ENCODE measurements at regions not wholly inside any gene's neighbourhood (a gene's known extent, or its start where the extent isn't known, plus 50 kb on each side); places are given as distances from the start of the nearest gene placed in this dataset.

- TF ChIP-seq ZBTB43 (CRISPR knock-in tag; IDR thresholded peaks at IDR 0.05): no peak
Observed at GRCh38 chr21:15352009-15352408, 287.2 kb upstream of the NRIP1 start (continued).

GRCh38 chr21:15353546-15353945, 288.7 kb upstream of the NRIP1 start:
- in situ Hi-C loops (cut with MboI): no loop called here
- Histone ChIP-seq H3K27ac (ENCODE audit: extremely low read depth, low read depth, low read length) (no peak overlapping the region), H3K9me3 (replicated peaks; ENCODE audit: control insufficient read depth, insufficient read depth, low read depth, low read length) (no peaks in the 10 kb centered on the region), H3K79me2 (ENCODE audit: control insufficient read depth, insufficient read depth, low read length) (no peaks in the 10 kb centered on the region), H3K27me3 (ENCODE audit: control insufficient read depth in 2 of 2, insufficient read depth in 2 of 2, low read length in 2 of 2) (no peaks in the 10 kb centered on the region), H3K9ac (ENCODE audit: insufficient read depth in 1 of 2, low read depth in 2 of 2, low read length in 2 of 2) (no peak overlapping the region), H4K20me1 (replicated peaks; ENCODE audit: control insufficient read depth, insufficient read depth, low read length) (no peaks in the 10 kb centered on the region), H3K4me2 (ENCODE audit: insufficient read depth, low read length) (no peak overlapping the region), H3K36me3 (ENCODE audit: control insufficient read depth, insufficient read depth, low read length) (no peaks in the 10 kb centered on the region), H3K9me1 (ENCODE audit: control insufficient read depth, insufficient read depth, low read length) (no peaks in the 10 kb centered on the region), H3K4me3 (no peak overlapping the region), H3K4me1 (replicated peaks in 1 of 2; ENCODE audit: control insufficient read depth in 2 of 2, insufficient read depth in 2 of 2, low read length in 2 of 2) (no peaks in the 10 kb centered on the region), H2AFZ (ENCODE audit: low read depth, low read length) (no peak overlapping the region)
- WGBS (ENCODE audit: insufficient coverage, low coverage, missing lambda C conversion rate): 11% methylated on average over 1 of the region's 1 CpG
- ATAC-seq (no peak), FAIRE-seq (no peak), DNase-seq (ENCODE audit: extremely low read depth in 1 of 4, low spot score in 3 of 4) (no peak)
- POLR2A ChIA-PET: no interaction called here
- TF ChIP-seq HINFP (tag; conservative IDR thresholded peaks at IDR 0.05; ENCODE audit: low read depth) (no peak), FOSL1 (tag; conservative IDR thresholded peaks at IDR 0.05) (peak; percentile 46)
- CTCF ChIA-PET (ENCODE audit: low intra/inter-chr PET ratio): no interaction called here
- BruUV-seq (replicated peaks): no TSS peak
- intact Hi-C loops (cut with micrococcal nuclease): loop anchor here (10.0 kb wide), 1 partner anchor 59 kb away; no protein-coding TSS in a partner anchor
